Glomerular endothelial cell (primary cell): ENCODE measurements at regions not wholly inside any gene's neighbourhood (a gene's known extent, or its start where the extent isn't known, plus 50 kb on each side); places are given as distances from the start of the nearest gene placed in this dataset.
"Not testable (repeated sequence)": the region's sequence is repeated elsewhere in the genome, so short reads cannot be mapped to it uniquely, and the experiment has no call there.

Experiments used
- DNase-seq: peaks from one replicate; pipeline ENCODE4 v3.0.0-alpha.2; 2011; ENCODE audit warnings: low read depth, low spot score; ENCODE audit errors: extremely low read depth

- DNase-seq, result no peak
Observed at GRCh38 chr2:53217250-53217649, 550.4 kb upstream of the CHAC2 start.

GRCh38 chr2:53216805-53217204 lies 550.8 kb upstream of the CHAC2 start:
- no peak for DNase-seq

GRCh38 chr2:53212576-53212975 lies 555.0 kb upstream of the CHAC2 start:
- no peak for DNase-seq

GRCh38 chr2:53211201-53211774 lies 556.3 kb upstream of the CHAC2 start:
- no peak for DNase-seq

GRCh38 chr2:53210538-53210937 lies 557.1 kb upstream of the CHAC2 start:
- DNase-seq, result no peak

- no peak for DNase-seq
Observed at GRCh38 chr2:53209679-53210458, 557.7 kb upstream of the CHAC2 start.

- no peak for DNase-seq
Observed at GRCh38 chr2:53208815-53209214, 558.8 kb upstream of the CHAC2 start.

GRCh38 chr2:53206226-53206625 lies 561.4 kb upstream of the CHAC2 start:
- DNase-seq, result not testable (repeated sequence)

GRCh38 chr2:53202063-53202462 lies 565.5 kb upstream of the CHAC2 start:
- DNase-seq, result no peak

GRCh38 chr2:53200072-53200471 lies 567.5 kb upstream of the CHAC2 start:
- no peak for DNase-seq

- DNase-seq, result no peak
Observed at GRCh38 chr2:53188851-53189510, 578.6 kb upstream of the CHAC2 start.

- DNase-seq, result no peak
Observed at GRCh38 chr2:53183581-53183980, 584.0 kb upstream of the CHAC2 start.

GRCh38 chr2:53182601-53183000 lies 585.0 kb upstream of the CHAC2 start:
- DNase-seq, result no peak

- DNase-seq, result no peak
Observed at GRCh38 chr2:53181759-53182158, 585.8 kb upstream of the CHAC2 start.

- no peak for DNase-seq
Observed at GRCh38 chr2:53177327-53177726, 590.3 kb upstream of the CHAC2 start.

GRCh38 chr2:53174539-53174938 lies 593.1 kb upstream of the CHAC2 start:
- no peak for DNase-seq

GRCh38 chr2:53173698-53174455 lies 593.7 kb upstream of the CHAC2 start:
- DNase-seq, result no peak

- no peak for DNase-seq
Observed at GRCh38 chr2:53173091-53173490, 594.5 kb upstream of the CHAC2 start.

GRCh38 chr2:53170466-53170865 lies 597.1 kb upstream of the CHAC2 start:
- no peak for DNase-seq

GRCh38 chr2:53167227-53167626 lies 600.4 kb upstream of the CHAC2 start:
- DNase-seq, result no peak

- no peak for DNase-seq
Observed at GRCh38 chr2:53150146-53150545, 617.5 kb upstream of the CHAC2 start.
